IMR-90 (cell line): ENCODE measurements at regions not wholly inside any gene's neighbourhood (a gene's known extent, or its start where the extent isn't known, plus 50 kb on each side); places are given as distances from the start of the nearest gene placed in this dataset.

ENCODE experiments used
- BHLHE40 ChIP-seq: fragments of 150-350 bp; IDR thresholded peaks from 2 replicates; pipeline ENCODE4 v1.6.1; 2016; ENCODE audit warnings: mild to moderate bottlenecking, low read depth, low read length
- CEBPB ChIP-seq: IDR thresholded peaks from 2 replicates; pipeline ENCODE4 v1.6.1; 2012; ENCODE audit warnings: low read depth, low read length, improper control_type of control experiment
- CHD1 ChIP-seq: IDR thresholded peaks from 2 replicates; pipeline ENCODE4 v1.6.1; 2012; ENCODE audit warnings: low read depth, low read length, improper control_type of control experiment
- POLR2A ChIP-seq: IDR thresholded peaks from 2 replicates; pipeline ENCODE4 v1.6.1; 2012; ENCODE audit warnings: mild to moderate bottlenecking, low read depth, low read length
- RFX5 ChIP-seq: IDR thresholded peaks from 2 replicates; pipeline ENCODE4 v1.8.0; 2012; ENCODE audit warnings: low read depth, mild to moderate bottlenecking, low read length, moderate library complexity
- SMC3 ChIP-seq: fragments of 150-350 bp; IDR thresholded peaks from 2 replicates; pipeline ENCODE4 v1.6.1; 2016; ENCODE audit warnings: low read depth, mild to moderate bottlenecking, antibody characterized with exemption, low read length, moderate library complexity
- TF ChIP-seq, protein P1 (sequence below): conservative IDR thresholded peaks from 2 replicates; pipeline ENCODE4 v1.5.1; 2012; ENCODE audit warnings: mild to moderate bottlenecking, low read depth, low read length, improper control_type of control experiment

DNA sequence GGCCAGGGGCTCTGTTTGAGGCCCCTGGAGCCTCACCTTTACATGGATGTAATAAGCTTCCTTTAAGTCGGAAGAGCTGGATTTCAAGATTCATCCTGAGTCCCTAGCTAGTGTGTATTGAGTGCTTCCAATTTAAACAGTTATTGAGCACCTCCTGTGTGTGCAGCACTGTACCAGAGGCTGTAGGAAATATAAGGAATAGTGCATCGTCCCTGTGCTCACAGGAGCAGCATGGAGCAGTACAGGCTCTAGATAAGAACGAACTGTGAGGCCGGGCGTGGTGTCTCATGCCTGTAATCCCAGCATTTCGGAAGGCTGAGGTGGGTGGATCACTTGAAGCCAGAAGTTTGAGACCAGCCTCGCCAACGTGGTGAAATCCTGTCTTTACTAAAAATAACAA, 65.8 kb upstream of the METAP2 start:
- TF ChIP-seq CEBPB (no peak), POLR2A (no peak), RFX5 (no peak), SMC3 (no peak), BHLHE40 (no peak), CHD1 (no peak)
- TF ChIP-seq, protein P1, sequence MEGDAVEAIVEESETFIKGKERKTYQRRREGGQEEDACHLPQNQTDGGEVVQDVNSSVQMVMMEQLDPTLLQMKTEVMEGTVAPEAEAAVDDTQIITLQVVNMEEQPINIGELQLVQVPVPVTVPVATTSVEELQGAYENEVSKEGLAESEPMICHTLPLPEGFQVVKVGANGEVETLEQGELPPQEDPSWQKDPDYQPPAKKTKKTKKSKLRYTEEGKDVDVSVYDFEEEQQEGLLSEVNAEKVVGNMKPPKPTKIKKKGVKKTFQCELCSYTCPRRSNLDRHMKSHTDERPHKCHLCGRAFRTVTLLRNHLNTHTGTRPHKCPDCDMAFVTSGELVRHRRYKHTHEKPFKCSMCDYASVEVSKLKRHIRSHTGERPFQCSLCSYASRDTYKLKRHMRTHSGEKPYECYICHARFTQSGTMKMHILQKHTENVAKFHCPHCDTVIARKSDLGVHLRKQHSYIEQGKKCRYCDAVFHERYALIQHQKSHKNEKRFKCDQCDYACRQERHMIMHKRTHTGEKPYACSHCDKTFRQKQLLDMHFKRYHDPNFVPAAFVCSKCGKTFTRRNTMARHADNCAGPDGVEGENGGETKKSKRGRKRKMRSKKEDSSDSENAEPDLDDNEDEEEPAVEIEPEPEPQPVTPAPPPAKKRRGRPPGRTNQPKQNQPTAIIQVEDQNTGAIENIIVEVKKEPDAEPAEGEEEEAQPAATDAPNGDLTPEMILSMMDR, result no peak
